ENCODE measurements at regions not wholly inside any gene's neighbourhood (a gene's known extent, or its start where the extent isn't known, plus 50 kb on each side); places are given as distances from the start of the nearest gene placed in this dataset.

DNA sequence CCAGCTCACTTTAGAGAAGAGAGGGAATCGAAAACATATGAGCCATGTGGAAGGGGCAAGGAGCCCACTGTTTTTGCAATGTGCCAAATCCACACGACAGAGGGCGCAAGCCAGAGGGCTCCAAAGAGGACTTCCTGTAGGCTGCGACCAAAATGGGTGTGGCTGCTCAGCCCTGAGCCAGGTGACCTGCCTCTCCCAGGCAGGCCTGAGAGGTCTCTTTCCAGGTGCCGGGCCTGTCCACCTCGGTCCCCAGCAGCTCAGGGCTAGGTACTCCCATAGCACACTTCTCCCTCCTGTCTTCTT is 153.8 kb downstream of the TTC32 start:
- no peak overlapping the region for H2BK20ac ChIP-seq (ENCODE audit: low read depth, low read length, poor library complexity, severe bottlenecking)
- H4K20me1 ChIP-seq (ENCODE audit: control insufficient read depth, insufficient read depth, insufficient read length), result no peaks in the 10 kb centered on the region
- DNase-seq, result peak; percentile 77
- no peak overlapping the region for H3K23ac ChIP-seq (ENCODE audit: insufficient read length, low read depth, low read length)
- no peaks in the 10 kb centered on the region for H3K4me1 ChIP-seq (ENCODE audit: insufficient read depth, low read length)
- H2BK15ac ChIP-seq (ENCODE audit: low read depth, low read length), result no peak overlapping the region
- H3K23me2 ChIP-seq (ENCODE audit: insufficient read length, low read depth, low read length, poor library complexity, severe bottlenecking), result no peaks in the 10 kb centered on the region
- H3K27me3 Mint-ChIP-seq (ENCODE audit: low read depth), result peaks cover 3% of the 10 kb centered on the region
- no peaks in the 10 kb centered on the region for H3K36me3 Mint-ChIP-seq (ENCODE audit: insufficient read depth in 1 of 3, low read depth in 3 of 3)
- H3K27me3 ChIP-seq (ENCODE audit: insufficient read depth, low read length), result no peaks in the 10 kb centered on the region
- H3K4me1 Mint-ChIP-seq, result peaks cover 0 to 3% of the 10 kb centered on the region in 2 experiments; a peak in 1 of 4 replicates
- H3K79me2 ChIP-seq (ENCODE audit: insufficient read depth, low read length), result no peaks in the 10 kb centered on the region
- H2BK120ac ChIP-seq (ENCODE audit: low read depth, low read length, poor library complexity, severe bottlenecking), result no peak overlapping the region
- WGBS (ENCODE audit: extremely low coverage, insufficient read length, low lambda C conversion rate), result no CpG with 5 or more reads among the region's 6 CpGs
- no peak overlapping the region for H3T11ph ChIP-seq (ENCODE audit: low read length)
- TF ChIP-seq CTCF (conservative IDR thresholded peaks at IDR 0.05), result peak; percentile 48; the same call in 2 of the 3 replicates
- no peaks in the 10 kb centered on the region for H3K9me3 Mint-ChIP-seq
- H2BK5ac ChIP-seq (ENCODE audit: insufficient read length, low read length), result no peak overlapping the region
- no peak overlapping the region for H4K5ac ChIP-seq (ENCODE audit: insufficient read length, low read depth, low read length)
- no peak overlapping the region for H3K4ac ChIP-seq (ENCODE audit: low read depth, low read length)
- H4K91ac ChIP-seq (ENCODE audit: insufficient read length, low read depth, low read length), result no peak overlapping the region
- no peak overlapping the region for H3K4me2 ChIP-seq (ENCODE audit: insufficient read depth, insufficient read length, low read length)
- no peak overlapping the region for H3K18ac ChIP-seq (ENCODE audit: insufficient read length, low read depth, low read length)
- peak overlapping the region in 1 of 3 experiments; percentile 63; a peak in 1 of 7 replicates for H3K27ac Mint-ChIP-seq
- no peak overlapping the region for H2AFZ ChIP-seq (ENCODE audit: low read length)
- no peak overlapping the region for H2BK12ac ChIP-seq (ENCODE audit: insufficient read length, low read depth, low read length)
- no peak overlapping the region for H3K9ac ChIP-seq (ENCODE audit: extremely low read depth, insufficient read length, low read length)
- no peak overlapping the region for H4K8ac ChIP-seq (replicated peaks; ENCODE audit: insufficient read length, low read depth, low read length)
- H3K27ac ChIP-seq (ENCODE audit: insufficient read length, low read depth, low read length), result no peak overlapping the region
- H2AK5ac ChIP-seq (ENCODE audit: insufficient read length, low read length), result no peak overlapping the region
- H3K4me3 Mint-ChIP-seq, result no peak overlapping the region
- H3K56ac ChIP-seq (ENCODE audit: insufficient read length, low read depth, low read length), result no peak overlapping the region
- no peaks in the 10 kb centered on the region for H3K79me1 ChIP-seq (ENCODE audit: insufficient read depth, low read depth, low read length, poor library complexity, severe bottlenecking)
- no peaks in the 10 kb centered on the region for H3K9me3 ChIP-seq (ENCODE audit: control insufficient read depth, low read depth, low read length)
- no peak overlapping the region for H3K14ac ChIP-seq (ENCODE audit: insufficient read depth, low read length)

Measured in H9 (cell line).